H1 (cell line): ENCODE measurements at regions not wholly inside any gene's neighbourhood (a gene's known extent, or its start where the extent isn't known, plus 50 kb on each side); places are given as distances from the start of the nearest gene placed in this dataset.

Source experiments
- CTCF ChIA-PET: fragments of 300-600 bp; sonication (Branson Sonifier 250); formaldehyde crosslinking; loops from one replicate; lab custom pipeline; 2021; ENCODE audit not compliant: partially characterized antibody; lab: Charles Lee
- POLR2A ChIA-PET: fragments of 300-600 bp; sonication (Branson Sonifier 250); formaldehyde crosslinking; loops from one replicate; lab custom pipeline; 2021; ENCODE audit warnings: inconsistent platforms; ENCODE audit not compliant: partially characterized antibody; lab: Charles Lee
- DNase-seq, 2 experiments: peaks; one replicate each; pipeline versions ENCODE4 v3.0.0 to v3.0.0-alpha.2; 2010 to 2022; ENCODE audit warnings: low spot score in 2 of 2, low read depth in 1 of 2, mixed read lengths in 1 of 2
- FAIRE-seq: peaks from 2 replicates; lab custom pipeline; 2011; peaks lifted over from hg19 to GRCh38; lab: Jason Lieb, UNC
- H2AFZ ChIP-seq: 2 replicates; pipeline ENCODE4 v1.8.1; 2012; ENCODE audit warnings: low read length, inconsistent platforms
- H2AK5ac ChIP-seq: 2 replicates; pipeline ENCODE4 v1.6.1; 2013; ENCODE audit warnings: low read depth, low read length
- H2BK120ac ChIP-seq: replicated peaks from 2 replicates; pipeline ENCODE3; 2013; ENCODE audit warnings: low read depth, low read length, inconsistent platforms
- H2BK12ac ChIP-seq: 2 replicates; pipeline ENCODE4 v1.6.1; 2013; ENCODE audit warnings: low read depth, low read length
- H2BK15ac ChIP-seq: 2 replicates; pipeline ENCODE4 v1.6.1; 2013; ENCODE audit warnings: low read length
- H2BK20ac ChIP-seq: 2 replicates; pipeline ENCODE4 v1.6.1; 2013; ENCODE audit warnings: low read length
- H2BK5ac ChIP-seq: 2 replicates; pipeline ENCODE4 v1.6.1; 2013; ENCODE audit warnings: low read depth, low read length
- H3K14ac ChIP-seq: 2 replicates; pipeline ENCODE4 v1.6.1; 2013; ENCODE audit warnings: inconsistent platforms; ENCODE audit not compliant: insufficient read length
- H3K18ac ChIP-seq: 2 replicates; pipeline ENCODE4 v1.6.1; 2013; ENCODE audit warnings: low read length; ENCODE audit errors: extremely low read depth
- H3K23ac ChIP-seq: 2 replicates; pipeline ENCODE4 v1.6.1; 2013; ENCODE audit warnings: inconsistent platforms; ENCODE audit not compliant: insufficient read length
- H3K23me2 ChIP-seq: 2 replicates; pipeline ENCODE4 v1.6.1; 2013; ENCODE audit warnings: low read depth, low read length
- H3K27ac ChIP-seq: 2 replicates; pipeline ENCODE4 v1.6.1; 2011; ENCODE audit warnings: low read depth, low read length, inconsistent platforms
- H3K27me3 ChIP-seq, 4 experiments: replicated peaks in 1 of 4; 1 replicate in 1 of 4; 2 replicates in 3 of 4; pipeline versions ENCODE4 v1.6.1 to v1.8.1; 2011 to 2013; ENCODE audit warnings: low read length in 3 of 4, mild to moderate bottlenecking in 3 of 4, inconsistent platforms in 2 of 4, mixed read lengths in 2 of 4, moderate library complexity in 1 of 4; ENCODE audit not compliant: control insufficient read depth in 3 of 4, insufficient read depth in 3 of 4; ENCODE audit errors: extremely low read depth in 1 of 4
- H3K36me3 ChIP-seq, 4 experiments: 2 replicates each; pipeline versions ENCODE4 v1.6.1 to v1.8.1; 2011 to 2013; ENCODE audit warnings: mild to moderate bottlenecking in 4 of 4, low read length in 3 of 4, moderate library complexity in 2 of 4, control low read depth in 1 of 4, inconsistent platforms in 1 of 4; ENCODE audit not compliant: insufficient read depth in 4 of 4, control insufficient read depth in 2 of 4
- H3K4ac ChIP-seq: replicated peaks from 2 replicates; pipeline ENCODE3; 2013; ENCODE audit warnings: low read length, low read depth, mixed read lengths, inconsistent platforms; ENCODE audit not compliant: insufficient read length
- H3K4me1 ChIP-seq, 4 experiments: replicated peaks in 1 of 4; 1 replicate in 1 of 4; 2 replicates in 3 of 4; pipeline versions ENCODE4 v1.6.1 to v1.8.1; 2011 to 2013; ENCODE audit warnings: low read length in 3 of 4, inconsistent platforms in 2 of 4, mixed read lengths in 1 of 4; ENCODE audit not compliant: insufficient read depth in 4 of 4, control insufficient read depth in 3 of 4
- H3K4me2 ChIP-seq, 2 experiments: 2 replicates each; pipeline versions ENCODE4 v1.6.1 to v1.8.1; 2011 to 2013; ENCODE audit warnings: low read depth in 2 of 2, low read length in 2 of 2, control low read depth in 1 of 2, inconsistent platforms in 1 of 2, mild to moderate bottlenecking in 1 of 2; ENCODE audit not compliant: insufficient read depth in 1 of 2
- H3K4me3 ChIP-seq, 4 experiments: fragments of 200-600, 300-600 bp in 1 of 4; sonication (generic), shearing (Covaris generic), sonication (Bioruptor Twin) in 1 of 4; 2 replicates each; pipeline versions ENCODE4 v1.5.1 to v1.8.1; 2011 to 2016; ENCODE audit warnings: low read length in 4 of 4, low read depth in 3 of 4, control low read depth in 2 of 4, inconsistent platforms in 2 of 4, mild to moderate bottlenecking in 2 of 4, mixed read lengths in 1 of 4, moderate library complexity in 1 of 4; ENCODE audit not compliant: insufficient read depth in 2 of 4; ENCODE audit errors: extremely low read depth in 1 of 4
- H3K56ac ChIP-seq: replicated peaks from 2 replicates; pipeline ENCODE3; 2013; ENCODE audit warnings: low read depth, mild to moderate bottlenecking, mixed read lengths, low read length, inconsistent platforms; ENCODE audit not compliant: insufficient read length
- H3K79me1 ChIP-seq: 2 replicates; pipeline ENCODE4 v1.6.1; 2013; ENCODE audit warnings: low read depth, low read length, control low read depth
- H3K79me2 ChIP-seq, 2 experiments: 2 replicates each; pipeline versions ENCODE4 v1.6.1 to v1.8.1; 2012 to 2013; ENCODE audit warnings: low read length in 2 of 2, mild to moderate bottlenecking in 2 of 2, inconsistent platforms in 1 of 2; ENCODE audit not compliant: insufficient read depth in 2 of 2, control insufficient read depth in 1 of 2
- H3K9ac ChIP-seq, 4 experiments: replicated peaks in 1 of 4; 1 replicate in 1 of 4; 2 replicates in 3 of 4; pipeline versions ENCODE4 v1.6.1 to v1.8.1; 2011 to 2013; ENCODE audit warnings: low read depth in 3 of 4, low read length in 3 of 4, control low read depth in 2 of 4, mild to moderate bottlenecking in 2 of 4, moderate library complexity in 2 of 4, inconsistent platforms in 1 of 4; ENCODE audit errors: extremely low read depth in 1 of 4
- H3K9me3 ChIP-seq, 2 experiments: 2 replicates each; pipeline versions ENCODE4 v1.6.1 to v1.8.1; 2012 to 2013; ENCODE audit warnings: mild to moderate bottlenecking in 2 of 2, moderate library complexity in 2 of 2, control low read depth in 1 of 2, inconsistent platforms in 1 of 2, low read depth in 1 of 2, low read length in 1 of 2, mixed read lengths in 1 of 2; ENCODE audit not compliant: insufficient read depth in 2 of 2
- H4K20me1 ChIP-seq, 2 experiments: replicated peaks in 1 of 2; 2 replicates each; pipeline versions ENCODE3 to v1.8.1; 2011 to 2013; ENCODE audit warnings: inconsistent platforms in 2 of 2, low read length in 2 of 2, mild to moderate bottlenecking in 1 of 2; ENCODE audit not compliant: insufficient read depth in 2 of 2, control insufficient read depth in 1 of 2
- H4K5ac ChIP-seq: 2 replicates; pipeline ENCODE4 v1.6.1; 2013; ENCODE audit warnings: low read length, low read depth, mixed read lengths, inconsistent platforms; ENCODE audit not compliant: insufficient read length
- H4K8ac ChIP-seq: 2 replicates; pipeline ENCODE4 v1.8.0; 2013; ENCODE audit warnings: mild to moderate bottlenecking, moderate library complexity, low read length, inconsistent platforms; ENCODE audit not compliant: insufficient read depth; ENCODE audit errors: extremely low read depth
- H4K91ac ChIP-seq: replicated peaks from 2 replicates; pipeline ENCODE3; 2013; ENCODE audit warnings: low read length, mixed read lengths, inconsistent platforms; ENCODE audit not compliant: insufficient read length
- BCL11A ChIP-seq, 2 experiments: IDR thresholded peaks; one replicate each; pipeline ENCODE4 v1.6.1; 2011; ENCODE audit warnings: low read depth in 2 of 2, low read length in 2 of 2, mild to moderate bottlenecking in 2 of 2
- CREB1 ChIP-seq: IDR thresholded peaks from 2 replicates; pipeline ENCODE4 v1.6.1; 2012; ENCODE audit warnings: inconsistent platforms
- CTBP2 ChIP-seq: IDR thresholded peaks from 2 replicates; pipeline ENCODE4 v1.7.0; 2011; ENCODE audit warnings: borderline replicate concordance, mild to moderate bottlenecking, moderate library complexity, mixed read lengths, low read length; ENCODE audit not compliant: insufficient read depth, insufficient read length
- EZH2 ChIP-seq: fragments of 200-600 bp; sonication (generic); IDR thresholded peaks from 2 replicates; pipeline ENCODE4 v1.7.1; 2012; ENCODE audit warnings: low read depth, mild to moderate bottlenecking, moderate library complexity, low read length, inconsistent platforms; ENCODE audit not compliant: severe bottlenecking
- GTF2F1 ChIP-seq: IDR thresholded peaks from 2 replicates; pipeline ENCODE4 v1.6.1; 2012; ENCODE audit warnings: low read depth, low read length, improper control_type of control experiment, borderline replicate concordance
- NANOG ChIP-seq: IDR thresholded peaks from 2 replicates; pipeline ENCODE4 v1.6.1; 2011; ENCODE audit warnings: low read length, low read depth, mild to moderate bottlenecking, inconsistent platforms; ENCODE audit not compliant: insufficient read depth, poor library complexity, severe bottlenecking
- POLR2AphosphoS5 ChIP-seq: IDR thresholded peaks from 2 replicates; pipeline ENCODE4 v1.6.1; 2011; ENCODE audit warnings: low read depth, low read length
- POU5F1 ChIP-seq: IDR thresholded peaks from 2 replicates; pipeline ENCODE4 v1.6.1; 2011; ENCODE audit warnings: low read depth, mild to moderate bottlenecking, low read length, moderate library complexity
- RXRA ChIP-seq: IDR thresholded peaks from 2 replicates; pipeline ENCODE4 v1.6.1; 2011; ENCODE audit warnings: low read depth, mild to moderate bottlenecking, low read length, moderate library complexity; ENCODE audit not compliant: insufficient read depth
- SP1 ChIP-seq: IDR thresholded peaks from 2 replicates; pipeline ENCODE4 v1.6.1; 2011; ENCODE audit warnings: low read depth, low read length
- TAF7 ChIP-seq: optimal IDR thresholded peaks from 2 replicates; pipeline ENCODE3; 2011; ENCODE audit warnings: low read depth, mild to moderate bottlenecking, inconsistent platforms, low read length, moderate library complexity, borderline replicate concordance
- YY1 ChIP-seq: IDR thresholded peaks from 2 replicates; pipeline ENCODE4 v1.6.1; 2011; ENCODE audit warnings: low read depth, mild to moderate bottlenecking, low read length
- WGBS, 2 experiments: shearing (Covaris generic) in 1 of 2; methylation state at CpG; one replicate each; pipeline versions ENCODE4 v1.1.6 to v1.1.7; 2013 to 2015; ENCODE audit warnings: low lambda C conversion rate in 2 of 2, mixed read lengths in 2 of 2, inconsistent platforms in 1 of 2, low coverage in 1 of 2, missing lambda C conversion rate in 1 of 2; ENCODE audit not compliant: insufficient replicate concordance in 2 of 2, insufficient coverage in 1 of 2, insufficient read length in 1 of 2; ENCODE audit errors: extremely low coverage in 1 of 2, missing lambda C conversion rate in 1 of 2; 5-methylcytosine and 5-hydroxymethylcytosine counted together
- TF ChIP-seq, protein P1 (sequence below): IDR thresholded peaks from 2 replicates; pipeline ENCODE4 v1.6.1; 2012; ENCODE audit warnings: low read length, inconsistent platforms

DNA sequence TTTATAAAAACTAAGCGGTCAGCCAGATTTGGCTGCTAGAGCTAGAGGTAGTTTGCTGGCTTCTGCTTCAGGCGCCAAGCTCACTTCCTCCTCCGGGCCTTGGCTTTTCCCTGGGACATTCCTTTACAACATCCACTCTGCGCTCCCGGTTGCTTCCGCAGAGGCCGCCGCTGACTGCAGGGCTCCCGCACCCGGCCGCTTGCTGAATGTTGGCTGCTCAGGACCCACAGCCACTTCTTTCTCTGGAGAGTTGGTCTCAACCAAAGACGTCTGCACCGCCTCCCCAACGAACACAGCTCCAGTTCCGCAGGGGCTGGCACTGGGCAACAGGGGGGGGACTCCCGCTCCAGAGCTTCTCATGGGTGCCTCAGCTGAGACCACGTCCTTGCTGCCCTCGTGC is 282.8 kb downstream of the TFAP2C start:
- no peak overlapping the region for H2AFZ ChIP-seq
- no peak overlapping the region for H3K27ac ChIP-seq
- no peak overlapping the region; the same call in 1 of the 2 replicates for H3K18ac ChIP-seq
- no peak overlapping the region for H3K9ac ChIP-seq
- H2BK12ac ChIP-seq, result no peak overlapping the region
- H2BK15ac ChIP-seq, result no peak overlapping the region
- H4K91ac ChIP-seq, result no peak overlapping the region
- no peak overlapping the region for H3K4me2 ChIP-seq
- no peaks in the 10 kb centered on the region for H3K36me3 ChIP-seq
- WGBS, 2 experiments, result 91% methylated on average over 12 of the region's 18 CpGs; no CpG with 5 or more reads in 1 of the 2 experiments
- peak overlapping the region; percentile 12; the same call in 1 of the 2 replicates for H4K8ac ChIP-seq
- H3K79me1 ChIP-seq, result no peaks in the 10 kb centered on the region
- ChIA-PET CTCF (interaction anchor here (1.0 to 2.0 kb wide), 5 partner anchors 33 to 158 kb away, joined by 3 to 7 read pairs (median 3); no protein-coding TSS in a partner anchor), POLR2A (no interaction called here)
- H2AK5ac ChIP-seq, result no peak overlapping the region
- H3K79me2 ChIP-seq, result no peaks in the 10 kb centered on the region
- no peak overlapping the region for H3K14ac ChIP-seq
- no peak for FAIRE-seq
- DNase-seq, result no peak
- H3K56ac ChIP-seq, result no peak overlapping the region
- H3K23me2 ChIP-seq, result no peaks in the 10 kb centered on the region
- no peak overlapping the region for H3K4ac ChIP-seq
- no peak overlapping the region for H2BK120ac ChIP-seq
- no peaks in the 10 kb centered on the region for H4K20me1 ChIP-seq
- H3K27me3 ChIP-seq, result no peaks in the 10 kb centered on the region; a peak in 1 of 7 replicates
- no peak overlapping the region for H2BK5ac ChIP-seq
- no peak overlapping the region for H2BK20ac ChIP-seq
- no peaks in the 10 kb centered on the region; a peak in 1 of 7 replicates for H3K4me1 ChIP-seq
- H3K9me3 ChIP-seq, result peaks cover 0 to 5% of the 10 kb centered on the region in 2 experiments; a peak in 1 of 4 replicates
- no peak overlapping the region for H4K5ac ChIP-seq
- H3K4me3 ChIP-seq, result no peak overlapping the region
- H3K23ac ChIP-seq, result no peak overlapping the region
- TF ChIP-seq SP1, result no peak
- TF ChIP-seq CREB1, result no peak
- TF ChIP-seq, protein P1, sequence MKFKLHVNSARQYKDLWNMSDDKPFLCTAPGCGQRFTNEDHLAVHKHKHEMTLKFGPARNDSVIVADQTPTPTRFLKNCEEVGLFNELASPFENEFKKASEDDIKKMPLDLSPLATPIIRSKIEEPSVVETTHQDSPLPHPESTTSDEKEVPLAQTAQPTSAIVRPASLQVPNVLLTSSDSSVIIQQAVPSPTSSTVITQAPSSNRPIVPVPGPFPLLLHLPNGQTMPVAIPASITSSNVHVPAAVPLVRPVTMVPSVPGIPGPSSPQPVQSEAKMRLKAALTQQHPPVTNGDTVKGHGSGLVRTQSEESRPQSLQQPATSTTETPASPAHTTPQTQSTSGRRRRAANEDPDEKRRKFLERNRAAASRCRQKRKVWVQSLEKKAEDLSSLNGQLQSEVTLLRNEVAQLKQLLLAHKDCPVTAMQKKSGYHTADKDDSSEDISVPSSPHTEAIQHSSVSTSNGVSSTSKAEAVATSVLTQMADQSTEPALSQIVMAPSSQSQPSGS, result no peak
- TF ChIP-seq EZH2, result no peak
- TF ChIP-seq BCL11A (IDR thresholded peaks at IDR 0.05; ENCODE audit: low read depth in 2 of 2, low read length in 2 of 2), result no peak
- TF ChIP-seq POLR2AphosphoS5, result no peak
- TF ChIP-seq TAF7, result no peak
- TF ChIP-seq POU5F1, result no peak
- TF ChIP-seq CTBP2, result no peak
- TF ChIP-seq YY1, result no peak
- TF ChIP-seq NANOG, result no peak
- no peak for TF ChIP-seq RXRA
- TF ChIP-seq GTF2F1, result no peak
